NT2/D1 (cell line): ENCODE measurements at regions not wholly inside any gene's neighbourhood (a gene's known extent, or its start where the extent isn't known, plus 50 kb on each side); places are given as distances from the start of the nearest gene placed in this dataset.

Experiments
- SUZ12 ChIP-seq: IDR thresholded peaks from 2 replicates; pipeline ENCODE4 v1.6.1; 2011; ENCODE audit not compliant: insufficient read length, insufficient read depth; ENCODE audit errors: extremely low read depth
- YY1 ChIP-seq: IDR thresholded peaks from 2 replicates; pipeline ENCODE4 v1.6.1; 2011; ENCODE audit not compliant: insufficient read length, insufficient read depth
- ZNF274 ChIP-seq: IDR thresholded peaks from 2 replicates; pipeline ENCODE4 v1.6.1; 2011; ENCODE audit warnings: mild to moderate bottlenecking, low read depth, low read length

- no peak for TF ChIP-seq YY1
- TF ChIP-seq ZNF274, result no peak
- TF ChIP-seq SUZ12, result no peak
Observed at GRCh38 chr13:111850458-111850857, 216.5 kb upstream of the SOX1 start.
